Stimulated activated memory B cell treated with anti-CD40 and anti-IgM and Interleukin-4, amounts not matched to agents 10 μg/mL and 1 μg/mL and 100 μg/mL, for 72 hours (primary cell): ENCODE measurements at regions not wholly inside any gene's neighbourhood (a gene's known extent, or its start where the extent isn't known, plus 50 kb on each side); places are given as distances from the start of the nearest gene placed in this dataset.
"Not testable (repeated sequence)": the region's sequence is repeated elsewhere in the genome, so short reads cannot be mapped to it uniquely, and the experiment has no call there.

Experiments used
- ATAC-seq: fragments of 150-1000 bp; cut with Tn5 transposase; 2 replicates; pipeline ENCODE4 v1.10.0; 2021
- H3K27ac Mint-ChIP-seq: one replicate; pipeline ENCODE4 v1.8.0; 2022; ENCODE audit warnings: mild to moderate bottlenecking, mixed read lengths
- H3K27me3 Mint-ChIP-seq: one replicate; pipeline ENCODE4 v1.8.0; 2022; ENCODE audit warnings: mixed read lengths
- H3K36me3 Mint-ChIP-seq: one replicate; pipeline ENCODE4 v1.8.0; 2022; ENCODE audit warnings: mixed read lengths
- H3K4me1 Mint-ChIP-seq: one replicate; pipeline ENCODE4 v1.8.0; 2022; ENCODE audit warnings: mixed read lengths
- H3K4me3 Mint-ChIP-seq: one replicate; pipeline ENCODE4 v1.8.0; 2022; ENCODE audit warnings: mild to moderate bottlenecking, moderate library complexity, mixed read lengths
- H3K9me3 Mint-ChIP-seq: one replicate; pipeline ENCODE4 v1.8.0; 2022; ENCODE audit warnings: mixed read lengths

GRCh38 chr21:10384304-10384861 lies 137.0 kb upstream of the TPTE start:
- H3K36me3 Mint-ChIP-seq, ATAC-seq, H3K27me3 Mint-ChIP-seq, H3K27ac Mint-ChIP-seq, H3K4me3 Mint-ChIP-seq, H3K4me1 Mint-ChIP-seq, H3K9me3 Mint-ChIP-seq: not testable (repeated sequence)

- H3K27ac Mint-ChIP-seq, ATAC-seq: not testable (repeated sequence)
Measured at GRCh38 chr21:10385202-10385601, 136.2 kb upstream of the TPTE start.

GRCh38 chr21:10385898-10386527 lies 135.4 kb upstream of the TPTE start:
- H3K27me3 Mint-ChIP-seq, H3K27ac Mint-ChIP-seq, H3K4me1 Mint-ChIP-seq, H3K36me3 Mint-ChIP-seq, H3K4me3 Mint-ChIP-seq, ATAC-seq, H3K9me3 Mint-ChIP-seq: not testable (repeated sequence)

More at GRCh38 chr21:10385202-10385601, 136.2 kb upstream of the TPTE start:
- not testable (repeated sequence) for H3K36me3 Mint-ChIP-seq, H3K9me3 Mint-ChIP-seq, H3K4me1 Mint-ChIP-seq, H3K27me3 Mint-ChIP-seq, H3K4me3 Mint-ChIP-seq

- H3K4me1 Mint-ChIP-seq, ATAC-seq: not testable (repeated sequence)
Measured at GRCh38 chr21:10387692-10388450, 133.5 kb upstream of the TPTE start.

GRCh38 chr21:10388625-10389024 lies 132.8 kb upstream of the TPTE start:
- H3K4me1 Mint-ChIP-seq, H3K9me3 Mint-ChIP-seq, ATAC-seq, H3K27ac Mint-ChIP-seq, H3K27me3 Mint-ChIP-seq, H3K36me3 Mint-ChIP-seq, H3K4me3 Mint-ChIP-seq: not testable (repeated sequence)

More at GRCh38 chr21:10387692-10388450, 133.5 kb upstream of the TPTE start:
- H3K27ac Mint-ChIP-seq, H3K9me3 Mint-ChIP-seq, H3K36me3 Mint-ChIP-seq, H3K27me3 Mint-ChIP-seq, H3K4me3 Mint-ChIP-seq: not testable (repeated sequence)

- H3K4me3 Mint-ChIP-seq, H3K4me1 Mint-ChIP-seq, H3K36me3 Mint-ChIP-seq, H3K27ac Mint-ChIP-seq, H3K27me3 Mint-ChIP-seq, ATAC-seq, H3K9me3 Mint-ChIP-seq: not testable (repeated sequence)
Measured at GRCh38 chr21:10392301-10392700, 129.1 kb upstream of the TPTE start.

GRCh38 chr21:10395963-10396362 lies 125.4 kb upstream of the TPTE start:
- H3K36me3 Mint-ChIP-seq, H3K9me3 Mint-ChIP-seq, H3K27ac Mint-ChIP-seq, H3K27me3 Mint-ChIP-seq, ATAC-seq, H3K4me3 Mint-ChIP-seq, H3K4me1 Mint-ChIP-seq: not testable (repeated sequence)

- H3K4me3 Mint-ChIP-seq, H3K36me3 Mint-ChIP-seq, H3K9me3 Mint-ChIP-seq, H3K27me3 Mint-ChIP-seq, H3K4me1 Mint-ChIP-seq, H3K27ac Mint-ChIP-seq: not testable (repeated sequence)
- peak; percentile 10 for ATAC-seq
Measured at GRCh38 chr21:10397495-10397915, 123.9 kb upstream of the TPTE start.

- H3K27me3 Mint-ChIP-seq, H3K4me1 Mint-ChIP-seq, H3K36me3 Mint-ChIP-seq, H3K27ac Mint-ChIP-seq, H3K9me3 Mint-ChIP-seq, H3K4me3 Mint-ChIP-seq: not testable (repeated sequence)
- ATAC-seq = peak; percentile 2
Measured at GRCh38 chr21:10398692-10399489, 122.5 kb upstream of the TPTE start.

- H3K9me3 Mint-ChIP-seq, H3K36me3 Mint-ChIP-seq, H3K27me3 Mint-ChIP-seq, H3K27ac Mint-ChIP-seq, H3K4me1 Mint-ChIP-seq, ATAC-seq, H3K4me3 Mint-ChIP-seq: not testable (repeated sequence)
Measured at GRCh38 chr21:10400622-10401361, 120.6 kb upstream of the TPTE start.

GRCh38 chr21:10402461-10402860 lies 118.9 kb upstream of the TPTE start:
- not testable (repeated sequence) for H3K9me3 Mint-ChIP-seq, H3K4me3 Mint-ChIP-seq, H3K27me3 Mint-ChIP-seq, H3K4me1 Mint-ChIP-seq, H3K27ac Mint-ChIP-seq, H3K36me3 Mint-ChIP-seq
- peak; percentile 1 for ATAC-seq

GRCh38 chr21:10405331-10405730 lies 116.1 kb upstream of the TPTE start:
- H3K27ac Mint-ChIP-seq, ATAC-seq, H3K9me3 Mint-ChIP-seq, H3K4me3 Mint-ChIP-seq, H3K27me3 Mint-ChIP-seq, H3K4me1 Mint-ChIP-seq, H3K36me3 Mint-ChIP-seq: not testable (repeated sequence)

- H3K27ac Mint-ChIP-seq, ATAC-seq, H3K27me3 Mint-ChIP-seq, H3K36me3 Mint-ChIP-seq, H3K9me3 Mint-ChIP-seq, H3K4me3 Mint-ChIP-seq, H3K4me1 Mint-ChIP-seq: not testable (repeated sequence)
Measured at GRCh38 chr21:10409786-10410185, 111.6 kb upstream of the TPTE start.

- H3K36me3 Mint-ChIP-seq, H3K27me3 Mint-ChIP-seq, H3K27ac Mint-ChIP-seq, H3K9me3 Mint-ChIP-seq, H3K4me3 Mint-ChIP-seq, ATAC-seq, H3K4me1 Mint-ChIP-seq: not testable (repeated sequence)
Measured at GRCh38 chr21:10410354-10410929, 110.9 kb upstream of the TPTE start.
